Heart right ventricle (tissue), 16 donors: ENCODE measurements at regions not wholly inside any gene's neighbourhood (a gene's known extent, or its start where the extent isn't known, plus 50 kb on each side); places are given as distances from the start of the nearest gene placed in this dataset.
"Not testable (repeated sequence)": the region's sequence is repeated elsewhere in the genome, so short reads cannot be mapped to it uniquely, and the experiment has no call there.

Experiments used
- ATAC-seq, 8 donors: fragments of 200-7000 bp; cut with Tn5 transposase; one replicate each; pipeline ENCODE4 v1.9.1; 2020; ENCODE audit warnings: mild to moderate bottlenecking in 8 of 8, moderate library complexity in 8 of 8, moderate number of reproducible peaks in 1 of 8
- DNase-seq, 2 donors: peaks; one replicate each; pipeline ENCODE4 v3.0.0-alpha.2; 2020
- H3K27ac ChIP-seq, 10 donors: fragments of 200-600 bp; sonication (generic) in 2 of 10; one replicate each; pipeline versions ENCODE4 v1.5.0 to v1.8.0; 2020 to 2022; ENCODE audit warnings: mild to moderate bottlenecking in 3 of 10
- H3K27me3 ChIP-seq, 7 donors: fragments of 200-600 bp; one replicate each; pipeline ENCODE4 v1.8.0; 2021 to 2022; ENCODE audit warnings: mild to moderate bottlenecking in 2 of 7
- H3K36me3 ChIP-seq, 9 donors: fragments of 200-600 bp; sonication (generic) in 1 of 9; one replicate each; pipeline versions ENCODE4 v1.5.0 to v1.8.0; 2020 to 2022; ENCODE audit warnings: mild to moderate bottlenecking in 2 of 9
- H3K4me1 ChIP-seq, 9 donors: fragments of 200-600 bp; sonication (generic) in 1 of 9; one replicate each; pipeline versions ENCODE4 v1.5.0 to v1.8.0; 2020 to 2022; ENCODE audit warnings: mild to moderate bottlenecking in 4 of 9
- H3K4me3 ChIP-seq, 10 donors: fragments of 200-600 bp; sonication (generic) in 2 of 10; one replicate each; pipeline versions ENCODE4 v1.5.0 to v1.8.0; 2020 to 2022; ENCODE audit warnings: mild to moderate bottlenecking in 7 of 10, moderate library complexity in 2 of 10
- H3K9me3 ChIP-seq, 11 donors: fragments of 200-600 bp in 10 of 11; sonication (generic) in 2 of 11; one replicate each; pipeline versions ENCODE4 v1.5.0 to v1.8.0; 2013 to 2022; ENCODE audit warnings: mild to moderate bottlenecking in 2 of 11, control low read depth in 1 of 11, moderate library complexity in 1 of 11
- WGBS, 2 donors: extraction: QIAGEN DNeasy Blood & Tissue Kit; methylation state at CpG; one replicate each; pipeline ENCODE4 v1.1.7; 2013; ENCODE audit warnings: inconsistent platforms in 1 of 2; 5-methylcytosine and 5-hydroxymethylcytosine counted together
- intact Hi-C, 10 donors: fragments of 100-400 bp; cut with DNase I; formaldehyde crosslinking; loops; one replicate each; pipeline versions ENCODE4 v1.11.1 to v1.14.2; 2022
- TF ChIP-seq, protein P1 (sequence below), 9 donors: fragments of 200-600 bp; sonication (generic) in 2 of 9; IDR thresholded peaks; one replicate each; pipeline versions ENCODE4 v1.5.0 to v1.8.0; 2021 to 2022; ENCODE audit warnings: antibody characterized with exemption in 9 of 9, mild to moderate bottlenecking in 5 of 9, moderate library complexity in 1 of 9
- donor health status: Arrhythmogenic right ventricular cardiomyopathy.
- donor health status: ischemic (EF 13 %, LVEDD 7.1; RV severe dilation, severe dysfunction).
- donor health status: healthy with polysubstance abuse.
- donor health status: DM: no; HTN: yes; CAD: no.
- donor health status: DM: no; HTN: no; CAD: no.
- donor health status: ischemic (EF 25% LVEDD 6.9; RV normal size, moderate dysfunction).
- donor health status: ischemic (EF 25% LVEDD 5.7; RV mildly dilated, moderate dysfunction).
- donor health status: healthy.
- donor health status: DM: yes; HTN: yes; CAD: no.
- donor health status: Ischemic cardiomyopathy.
- donor health status: ischemic (EF 35%, LVEDD 5.7; RV mildly dilated, moderate dysfunction).
- donor health status: nonischemic (EF 11% LVEDD 7.7; RV severe dilation, severe dysfunction).
- donor health status: DM: yes; HTN: yes; CAD: no.
- donor health status: PGD.
- donor health status: ischemic (EF 29% LVEDD 5.4; RV normal size, mild dysfunction).
- donor health status: nonischemic (EF 23%, LVEDD 6.1; RV moderate dilation, normal function).

DNA sequence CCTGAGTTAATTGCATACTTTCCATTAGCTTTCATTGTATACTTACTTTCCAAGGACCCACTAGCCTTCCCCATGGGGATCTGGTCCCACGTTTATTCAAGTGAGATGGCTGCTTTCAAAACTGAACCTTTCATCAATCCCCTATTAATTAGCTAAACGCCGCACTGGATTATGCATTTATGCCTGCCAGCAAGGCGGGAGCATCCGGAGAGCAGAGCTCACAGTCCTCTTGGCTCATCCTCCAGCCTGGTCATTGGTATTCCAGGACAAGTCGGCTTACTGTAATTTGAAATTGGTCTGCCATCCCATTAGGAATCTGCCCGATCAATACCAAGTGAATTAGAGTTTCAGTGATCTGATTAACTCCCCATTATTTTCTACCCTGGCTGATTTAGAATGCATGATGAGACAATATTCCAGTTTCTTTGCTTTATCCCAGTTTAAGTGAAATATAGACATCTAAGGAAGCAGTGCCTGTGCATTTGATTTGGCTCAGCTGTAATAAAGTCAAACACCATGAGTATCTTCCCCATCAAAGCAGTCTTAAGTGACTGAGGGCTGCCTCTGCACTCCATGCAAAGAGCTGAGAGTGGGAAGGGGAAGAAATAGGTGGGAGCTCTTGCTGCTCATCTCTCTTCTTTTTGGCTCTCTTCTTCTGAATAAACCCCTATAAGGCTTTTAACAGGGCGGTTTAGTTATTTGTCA, 411.4 kb downstream of the GPAT3 start:
- 76 to 82% methylated on average over 8 of the region's 8 CpGs for WGBS, 2 donors
- ATAC-seq (no peak), DNase-seq (no peak)
- H3K27ac ChIP-seq = no peak overlapping the region
- H3K36me3 ChIP-seq = no peaks in the 10 kb centered on the region
- TF ChIP-seq, protein P1, sequence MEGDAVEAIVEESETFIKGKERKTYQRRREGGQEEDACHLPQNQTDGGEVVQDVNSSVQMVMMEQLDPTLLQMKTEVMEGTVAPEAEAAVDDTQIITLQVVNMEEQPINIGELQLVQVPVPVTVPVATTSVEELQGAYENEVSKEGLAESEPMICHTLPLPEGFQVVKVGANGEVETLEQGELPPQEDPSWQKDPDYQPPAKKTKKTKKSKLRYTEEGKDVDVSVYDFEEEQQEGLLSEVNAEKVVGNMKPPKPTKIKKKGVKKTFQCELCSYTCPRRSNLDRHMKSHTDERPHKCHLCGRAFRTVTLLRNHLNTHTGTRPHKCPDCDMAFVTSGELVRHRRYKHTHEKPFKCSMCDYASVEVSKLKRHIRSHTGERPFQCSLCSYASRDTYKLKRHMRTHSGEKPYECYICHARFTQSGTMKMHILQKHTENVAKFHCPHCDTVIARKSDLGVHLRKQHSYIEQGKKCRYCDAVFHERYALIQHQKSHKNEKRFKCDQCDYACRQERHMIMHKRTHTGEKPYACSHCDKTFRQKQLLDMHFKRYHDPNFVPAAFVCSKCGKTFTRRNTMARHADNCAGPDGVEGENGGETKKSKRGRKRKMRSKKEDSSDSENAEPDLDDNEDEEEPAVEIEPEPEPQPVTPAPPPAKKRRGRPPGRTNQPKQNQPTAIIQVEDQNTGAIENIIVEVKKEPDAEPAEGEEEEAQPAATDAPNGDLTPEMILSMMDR (IDR thresholded peaks at IDR 0.05) = no peak
- no peaks in the 10 kb centered on the region for H3K9me3 ChIP-seq
- no peak overlapping the region for H3K4me3 ChIP-seq
- H3K27me3 ChIP-seq = no peaks in the 10 kb centered on the region
- no peaks in the 10 kb centered on the region for H3K4me1 ChIP-seq
- intact Hi-C loops = no loop called here

GRCh38 chr4:83943691-83944090, 407.8 kb downstream of the GPAT3 start:
- intact Hi-C loops, H3K4me3 ChIP-seq, H3K9me3 ChIP-seq, H3K36me3 ChIP-seq, DNase-seq, H3K27me3 ChIP-seq, H3K4me1 ChIP-seq, H3K27ac ChIP-seq, ATAC-seq: not testable (repeated sequence)
- WGBS, 2 donors = 92 to 94% methylated on average over 22 to 29 of the region's 33 CpGs

- peaks cover 0 to 5% (median 0%) of the 10 kb centered on the region in 11 donors for H3K9me3 ChIP-seq
- no peak overlapping the region for H3K27ac ChIP-seq
- no peak for DNase-seq
- no peaks in the 10 kb centered on the region for H3K4me1 ChIP-seq
- H3K27me3 ChIP-seq = peaks cover 0 to 5% (median 0%) of the 10 kb centered on the region in 7 donors
- TF ChIP-seq, protein P1 (IDR thresholded peaks at IDR 0.05) = no peak
- no peak for ATAC-seq
- WGBS, 2 donors = 83 to 87% methylated on average over 2 of the region's 2 CpGs
- H3K4me3 ChIP-seq = no peak overlapping the region
- intact Hi-C loops = no loop called here
- H3K36me3 ChIP-seq = no peaks in the 10 kb centered on the region
Measured at GRCh38 chr4:83932750-83933391, 397.0 kb downstream of the GPAT3 start.

DNA sequence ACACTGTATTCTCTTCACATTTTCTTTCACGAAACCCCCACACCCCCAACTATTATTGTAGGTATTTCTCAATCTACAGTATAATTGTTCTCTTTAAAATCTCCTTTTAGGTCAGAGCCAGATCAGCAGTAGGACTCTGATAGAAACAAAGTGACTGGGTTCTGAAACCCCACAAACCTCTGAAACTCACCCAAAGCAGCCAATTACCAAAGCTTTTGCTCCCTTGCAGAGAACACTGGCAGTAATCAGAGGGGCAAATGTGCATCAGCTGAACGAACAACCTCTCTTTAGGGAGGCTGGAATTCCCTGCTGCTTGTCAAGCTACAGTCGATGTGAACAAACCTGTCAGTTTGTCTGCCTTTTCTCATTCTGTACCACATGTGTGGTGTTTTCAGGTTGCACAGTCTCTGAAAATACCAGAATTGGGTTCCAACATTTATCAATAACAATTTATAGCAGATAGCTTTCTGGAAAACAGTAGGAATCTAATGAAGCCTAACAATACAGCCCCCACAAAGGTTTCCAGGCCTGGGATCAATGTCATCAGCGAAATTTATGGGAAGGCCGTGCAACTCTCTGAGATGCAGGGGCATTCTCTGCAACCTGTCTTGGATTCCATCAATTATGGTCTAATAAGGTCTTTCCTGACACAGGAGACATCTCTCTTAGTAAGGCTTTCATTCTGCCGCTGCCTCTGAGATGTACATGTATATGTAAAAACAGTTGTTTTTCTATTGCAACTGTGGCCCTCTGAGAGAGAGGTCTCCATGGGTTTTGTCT, 395.9 kb downstream of the GPAT3 start:
- H3K27me3 ChIP-seq = peaks cover 0 to 5% (median 0%) of the 10 kb centered on the region in 7 donors
- TF ChIP-seq, protein P1 (IDR thresholded peaks at IDR 0.05) = no peak
- peaks cover 0 to 3% (median 0%) of the 10 kb centered on the region in 11 donors for H3K9me3 ChIP-seq
- H3K27ac ChIP-seq = no peak overlapping the region
- no peaks in the 10 kb centered on the region for H3K4me1 ChIP-seq
- 69 to 75% methylated on average over 6 of the region's 6 CpGs for WGBS, 2 donors
- no peak for DNase-seq
- intact Hi-C loops = no loop called here
- no peak for ATAC-seq
- no peak overlapping the region for H3K4me3 ChIP-seq
- no peaks in the 10 kb centered on the region for H3K36me3 ChIP-seq
